ENCODE measurements at regions not wholly inside any gene's neighbourhood (a gene's known extent, or its start where the extent isn't known, plus 50 kb on each side); places are given as distances from the start of the nearest gene placed in this dataset.
A peak's percentile ranks its signal among the peaks of the same experiment; 100 is the strongest.
"Not testable (repeated sequence)": the region's sequence is repeated elsewhere in the genome, so short reads cannot be mapped to it uniquely, and the experiment has no call there.

- DNase-seq (ENCODE audit: low read depth), result no peak
- no peak for TF ChIP-seq CTCF (IDR thresholded peaks at IDR 0.05; ENCODE audit: low read depth, low read length, missing control alignments)
- H3K4me3 ChIP-seq (ENCODE audit: low read depth, low read length), result no peak overlapping the region
- in situ Hi-C loops (cut with HindIII; ENCODE audit: low sequenced_read_pairs), result no loop called here
These were observed 554.8 kb downstream of the TBC1D32 start for GRCh38 chr6:120779441-120779840.

- DNase-seq (ENCODE audit: low read depth), result no peak
- TF ChIP-seq CTCF (IDR thresholded peaks at IDR 0.05; ENCODE audit: low read depth, low read length, missing control alignments), result no peak
- no peak overlapping the region for H3K4me3 ChIP-seq (ENCODE audit: low read depth, low read length)
- in situ Hi-C loops (cut with HindIII; ENCODE audit: low sequenced_read_pairs), result no loop called here
These were observed 558.6 kb downstream of the TBC1D32 start for GRCh38 chr6:120775698-120776097.

GRCh38 chr6:120774275-120774674 lies 560.0 kb downstream of the TBC1D32 start:
- DNase-seq (ENCODE audit: low read depth), result peak; percentile 38
- in situ Hi-C loops (cut with HindIII; ENCODE audit: low sequenced_read_pairs), result no loop called here
- no peak overlapping the region for H3K4me3 ChIP-seq (ENCODE audit: low read depth, low read length)
- no peak for TF ChIP-seq CTCF (IDR thresholded peaks at IDR 0.05; ENCODE audit: low read depth, low read length, missing control alignments)

GRCh38 chr6:120771019-120771418 lies 563.3 kb downstream of the TBC1D32 start:
- TF ChIP-seq CTCF (IDR thresholded peaks at IDR 0.05; ENCODE audit: low read depth, low read length, missing control alignments), result no peak
- DNase-seq (ENCODE audit: low read depth), result no peak
- in situ Hi-C loops (cut with HindIII; ENCODE audit: low sequenced_read_pairs), result no loop called here
- no peak overlapping the region for H3K4me3 ChIP-seq (ENCODE audit: low read depth, low read length)

- no peak for DNase-seq (ENCODE audit: low read depth)
- H3K4me3 ChIP-seq (ENCODE audit: low read depth, low read length), result no peak overlapping the region
- no peak for TF ChIP-seq CTCF (IDR thresholded peaks at IDR 0.05; ENCODE audit: low read depth, low read length, missing control alignments)
- in situ Hi-C loops (cut with HindIII; ENCODE audit: low sequenced_read_pairs), result no loop called here
These were observed 570.0 kb downstream of the TBC1D32 start for GRCh38 chr6:120764312-120764711.

GRCh38 chr6:120759570-120759969 lies 574.7 kb downstream of the TBC1D32 start:
- no peak overlapping the region for H3K4me3 ChIP-seq (ENCODE audit: low read depth, low read length)
- DNase-seq (ENCODE audit: low read depth), result no peak
- TF ChIP-seq CTCF (IDR thresholded peaks at IDR 0.05; ENCODE audit: low read depth, low read length, missing control alignments), result no peak
- in situ Hi-C loops (cut with HindIII; ENCODE audit: low sequenced_read_pairs), result no loop called here

GRCh38 chr6:120748574-120748973 lies 585.7 kb downstream of the TBC1D32 start:
- DNase-seq (ENCODE audit: low read depth); in situ Hi-C loops (cut with HindIII; ENCODE audit: low sequenced_read_pairs); H3K4me3 ChIP-seq (ENCODE audit: low read depth, low read length): not testable (repeated sequence)
